Spinal cord (tissue), 9 donors: ENCODE measurements at regions not wholly inside any gene's neighbourhood (a gene's known extent, or its start where the extent isn't known, plus 50 kb on each side); places are given as distances from the start of the nearest gene placed in this dataset.
A peak's percentile ranks its signal among the peaks of the same experiment; 100 is the strongest.

ENCODE experiments used
- DNase-seq, 6 donors: peaks; one replicate each; pipeline versions ENCODE4 v3.0.0 to v3.0.0-alpha.2; 2013 to 2015; ENCODE audit warnings: low spot score in 6 of 6, low read depth in 4 of 6
- H3K27ac ChIP-seq: one replicate; pipeline ENCODE4 v1.5.1; 2013; ENCODE audit warnings: low read depth, low read length, control low read depth
- H3K27me3 ChIP-seq: one replicate; pipeline ENCODE4 v1.6.1; 2013; ENCODE audit warnings: low read length; ENCODE audit not compliant: control insufficient read depth, insufficient read depth
- H3K36me3 ChIP-seq: one replicate; pipeline ENCODE4 v1.6.1; 2013; ENCODE audit warnings: low read length; ENCODE audit not compliant: control insufficient read depth, insufficient read depth
- H3K4me1 ChIP-seq: one replicate; pipeline ENCODE4 v1.6.1; 2013; ENCODE audit warnings: low read length; ENCODE audit not compliant: control insufficient read depth, insufficient read depth
- H3K4me3 ChIP-seq: one replicate; pipeline ENCODE4 v1.5.1; 2013; ENCODE audit warnings: low read depth, low read length, control low read depth
- H3K9me3 ChIP-seq: one replicate; pipeline ENCODE4 v1.6.1; 2013; ENCODE audit warnings: low read length; ENCODE audit not compliant: control insufficient read depth, insufficient read depth
- WGBS: methylation state at CpG from one replicate; pipeline ENCODE4 v1.1.5; 2013; ENCODE audit warnings: missing lambda C conversion rate; ENCODE audit not compliant: insufficient coverage; 5-methylcytosine and 5-hydroxymethylcytosine counted together
- donor health status: healthy.

DNA sequence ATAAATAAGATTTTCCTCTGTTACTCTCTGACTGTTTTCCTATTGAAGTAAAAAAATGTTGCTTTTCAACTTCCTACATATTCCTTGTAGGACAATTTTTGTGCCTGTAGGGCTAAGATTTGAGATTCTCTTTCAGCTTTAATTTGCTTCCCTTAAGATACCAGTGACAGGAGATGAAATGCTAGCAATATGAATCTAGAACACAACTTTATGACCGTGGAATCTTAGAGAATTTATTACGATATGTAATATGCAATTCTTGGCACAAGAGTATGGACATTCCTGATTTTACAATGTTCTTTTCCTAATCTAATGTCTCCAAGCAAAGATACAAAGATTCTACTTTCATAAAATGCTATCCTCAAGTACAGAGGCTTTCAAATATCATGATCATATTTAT lies 180.9 kb downstream of the KCNE4 start:
- WGBS: no CpG with 5 or more reads among the region's 2 CpGs
- Histone ChIP-seq H3K27me3 (no peaks in the 10 kb centered on the region), H3K27ac (no peak overlapping the region), H3K4me3 (no peak overlapping the region), H3K9me3 (no peaks in the 10 kb centered on the region), H3K4me1 (no peaks in the 10 kb centered on the region), H3K36me3 (no peaks in the 10 kb centered on the region)
- no peak for DNase-seq

GRCh38 chr2:223235986-223236385 lies 184.0 kb downstream of the KCNE4 start:
- no peaks in the 10 kb centered on the region for H3K9me3 ChIP-seq
- 80% methylated on average over 1 of the region's 2 CpGs for WGBS
- no peak for DNase-seq
- H3K36me3 ChIP-seq: no peaks in the 10 kb centered on the region
- H3K27me3 ChIP-seq: no peaks in the 10 kb centered on the region
- H3K27ac ChIP-seq: no peak overlapping the region
- no peak overlapping the region for H3K4me3 ChIP-seq
- no peaks in the 10 kb centered on the region for H3K4me1 ChIP-seq

DNA sequence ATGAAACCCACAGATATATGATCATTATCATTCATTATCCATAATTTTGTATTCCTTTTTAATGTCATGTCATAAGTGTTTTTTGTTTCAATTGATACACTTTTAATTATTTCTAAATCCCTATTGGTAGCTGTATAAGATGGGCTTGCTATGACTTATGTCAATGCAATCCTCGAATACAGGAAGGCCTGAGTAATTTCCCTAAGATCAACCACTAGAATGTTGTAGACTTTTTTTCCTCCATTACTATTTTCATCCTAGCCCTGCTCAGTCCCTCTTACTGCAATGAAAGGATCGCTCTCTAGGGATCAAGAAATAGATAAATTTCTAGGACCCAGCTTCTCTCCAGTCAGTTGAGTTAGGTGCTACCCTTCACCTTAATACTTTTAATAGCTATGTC lies 186.3 kb downstream of the KCNE4 start:
- WGBS: no CpG with 5 or more reads among the region's 2 CpGs
- Histone ChIP-seq H3K4me3 (no peak overlapping the region), H3K4me1 (no peaks in the 10 kb centered on the region), H3K27me3 (no peaks in the 10 kb centered on the region), H3K9me3 (peaks cover 2% of the 10 kb centered on the region), H3K36me3 (no peaks in the 10 kb centered on the region), H3K27ac (no peak overlapping the region)
- DNase-seq: no peak

GRCh38 chr2:223243233-223243632 lies 191.2 kb downstream of the KCNE4 start:
- WGBS: 83% methylated on average over 1 of the region's 3 CpGs
- H3K27me3 ChIP-seq: no peaks in the 10 kb centered on the region
- no peaks in the 10 kb centered on the region for H3K36me3 ChIP-seq
- H3K4me1 ChIP-seq: no peaks in the 10 kb centered on the region
- H3K4me3 ChIP-seq: no peak overlapping the region
- H3K9me3 ChIP-seq: peaks cover 2% of the 10 kb centered on the region
- no peak for DNase-seq
- no peak overlapping the region for H3K27ac ChIP-seq

GRCh38 chr2:223247136-223247535 lies 195.1 kb downstream of the KCNE4 start:
- no CpG with 5 or more reads among the region's 3 CpGs for WGBS
- no peaks in the 10 kb centered on the region for H3K27me3 ChIP-seq
- H3K4me3 ChIP-seq: no peak overlapping the region
- no peaks in the 10 kb centered on the region for H3K4me1 ChIP-seq
- H3K27ac ChIP-seq: no peak overlapping the region
- H3K36me3 ChIP-seq: no peaks in the 10 kb centered on the region
- DNase-seq: peak in 1 of 6 donors; percentile 23
- no peaks in the 10 kb centered on the region for H3K9me3 ChIP-seq

DNA sequence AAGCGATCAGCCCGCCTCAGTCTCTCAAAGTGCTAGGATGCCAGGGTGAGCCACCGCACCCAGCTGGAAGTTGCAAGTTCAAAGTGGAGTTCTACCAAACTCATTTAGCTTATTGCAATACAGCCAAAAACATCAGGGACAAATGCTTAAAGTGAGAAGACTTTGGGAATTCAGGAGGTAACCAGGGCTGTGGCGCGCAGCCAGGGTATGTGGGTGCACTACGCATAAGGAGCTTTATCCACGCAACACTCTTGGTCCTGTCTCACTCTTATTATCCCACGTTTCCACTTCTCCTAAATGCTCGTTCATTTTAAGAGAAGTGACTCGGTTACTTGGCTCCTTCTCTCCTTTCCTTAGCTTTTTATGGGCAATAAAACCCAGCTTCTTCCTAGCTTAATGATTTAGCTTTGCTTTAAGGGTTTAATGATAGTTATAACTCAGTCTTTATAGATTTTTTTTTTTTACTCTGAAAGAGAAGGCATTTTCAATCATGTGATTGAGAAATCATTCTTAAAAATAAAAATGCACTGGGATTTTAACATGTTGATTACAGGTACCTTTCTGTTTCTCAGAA lies 199.8 kb downstream of the KCNE4 start:
- Histone ChIP-seq H3K4me1 (no peaks in the 10 kb centered on the region), H3K4me3 (no peak overlapping the region), H3K27me3 (no peaks in the 10 kb centered on the region), H3K9me3 (peaks cover 6% of the 10 kb centered on the region), H3K36me3 (no peaks in the 10 kb centered on the region), H3K27ac (no peak overlapping the region)
- WGBS: 60% methylated on average over 1 of the region's 10 CpGs
- DNase-seq: peak in 1 of 6 donors; percentile 16

GRCh38 chr2:223260681-223261080 lies 208.7 kb downstream of the KCNE4 start:
- H3K27me3 ChIP-seq: no peaks in the 10 kb centered on the region
- peaks cover 6% of the 10 kb centered on the region for H3K9me3 ChIP-seq
- H3K36me3 ChIP-seq: no peaks in the 10 kb centered on the region
- no peak overlapping the region for H3K27ac ChIP-seq
- H3K4me1 ChIP-seq: no peaks in the 10 kb centered on the region
- no peak overlapping the region for H3K4me3 ChIP-seq
- DNase-seq: no peak
- WGBS: no CpG with 5 or more reads among the region's 2 CpGs

- Histone ChIP-seq H3K4me1 (no peaks in the 10 kb centered on the region), H3K4me3 (no peak overlapping the region), H3K27me3 (no peaks in the 10 kb centered on the region), H3K27ac (no peak overlapping the region), H3K9me3 (no peaks in the 10 kb centered on the region), H3K36me3 (no peaks in the 10 kb centered on the region)
- DNase-seq: no peak
- WGBS: 50% methylated on average over 6 of the region's 6 CpGs
Measured at GRCh38 chr2:223262946-223263345, 211.0 kb downstream of the KCNE4 start.

DNA sequence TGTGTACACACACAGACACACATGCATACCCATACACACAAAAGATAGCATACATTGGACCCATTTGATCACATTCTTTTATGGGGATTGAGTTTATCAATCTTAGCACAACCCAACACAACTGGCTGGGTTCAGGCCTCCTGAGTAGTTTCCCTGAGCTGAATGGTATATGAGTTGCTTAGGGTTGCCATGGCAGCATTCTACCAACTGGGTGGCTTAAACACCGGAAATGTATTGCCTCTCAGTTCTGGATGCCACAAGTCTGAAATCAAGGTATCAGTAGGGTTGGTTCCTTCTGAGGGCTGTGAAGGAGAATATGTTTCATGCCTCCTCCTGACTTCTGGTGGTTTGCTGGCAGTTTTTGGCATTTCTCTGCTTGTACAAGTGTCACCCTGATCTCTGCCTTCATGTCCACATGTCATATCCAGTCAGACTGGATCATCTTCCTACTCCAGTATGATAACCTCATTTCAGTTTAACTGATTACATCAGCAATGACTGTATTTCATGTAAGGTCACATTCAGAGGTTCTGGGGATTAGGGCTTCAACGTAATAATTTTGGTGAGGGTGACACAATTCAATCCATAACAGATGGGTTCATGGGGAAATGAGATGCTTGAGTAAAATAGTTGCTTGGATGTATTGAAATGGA lies 212.7 kb downstream of the KCNE4 start:
- Histone ChIP-seq H3K36me3 (no peaks in the 10 kb centered on the region), H3K9me3 (no peaks in the 10 kb centered on the region), H3K27ac (no peak overlapping the region), H3K27me3 (no peaks in the 10 kb centered on the region), H3K4me3 (no peak overlapping the region), H3K4me1 (no peaks in the 10 kb centered on the region)
- peak in 1 of 6 donors; percentile 24 for DNase-seq
- 38% methylated on average over 1 of the region's 2 CpGs for WGBS
